Uterus (tissue), 3 donors: ENCODE measurements at regions not wholly inside any gene's neighbourhood (a gene's known extent, or its start where the extent isn't known, plus 50 kb on each side); places are given as distances from the start of the nearest gene placed in this dataset.

Experiments
- DNase-seq, 2 donors: peaks; one replicate each; pipeline ENCODE4 v3.0.0-alpha.2; 2019 to 2020
- H3K27ac ChIP-seq, 2 donors: fragments of 200-600 bp; sonication (generic); 1 replicate in 1 of 2; 2 replicates in 1 of 2; pipeline ENCODE4 v1.5.1; 2016 to 2018
- H3K27me3 ChIP-seq, 2 donors: fragments of 200-600 bp; sonication (generic); one replicate each; pipeline ENCODE4 v1.5.1; 2018 to 2019; ENCODE audit warnings: control low read depth in 1 of 2
- H3K36me3 ChIP-seq, 2 donors: fragments of 200-600 bp; sonication (generic); one replicate each; pipeline ENCODE4 v1.5.1; 2019; ENCODE audit warnings: control low read depth in 1 of 2
- H3K4me1 ChIP-seq, 2 donors: fragments of 200-600 bp; sonication (generic); one replicate each; pipeline ENCODE4 v1.5.1; 2018 to 2019; ENCODE audit warnings: control low read depth in 1 of 2
- H3K4me3 ChIP-seq, 2 donors: fragments of 200-600 bp; sonication (generic); 1 replicate in 1 of 2; 2 replicates in 1 of 2; pipeline ENCODE4 v1.5.1; 2018 to 2019; ENCODE audit warnings: mild to moderate bottlenecking in 1 of 2
- H3K9me3 ChIP-seq, 2 donors: fragments of 200-600 bp; sonication (generic); one replicate each; pipeline ENCODE4 v1.5.1; 2019; ENCODE audit warnings: control low read depth in 1 of 2
- CTCF ChIP-seq, 4 experiments: fragments of 200-600 bp in 2 of 4; fragments of 450-650 bp in 2 of 4; sonication (generic) in 2 of 4; IDR thresholded peaks; one replicate each; pipeline ENCODE4 v1.5.1; 2016 to 2019; ENCODE audit warnings: antibody characterized with exemption in 4 of 4, mild to moderate bottlenecking in 2 of 4, moderate library complexity in 1 of 4
- POLR2A ChIP-seq, 2 donors: fragments of 450-650 bp; IDR thresholded peaks; one replicate each; pipeline ENCODE4 v1.6.1; 2016; ENCODE audit warnings: antibody characterized with exemption in 2 of 2, mild to moderate bottlenecking in 1 of 2, moderate library complexity in 1 of 2
- intact Hi-C: fragments of 100-400 bp; cut with DNase I; formaldehyde crosslinking; loops from one replicate; pipeline ENCODE4 v1.15.1; 2023; ENCODE audit warnings: low total_unique reads
- donor health status: DM: yes; HTN: yes; CAD: no.

DNA sequence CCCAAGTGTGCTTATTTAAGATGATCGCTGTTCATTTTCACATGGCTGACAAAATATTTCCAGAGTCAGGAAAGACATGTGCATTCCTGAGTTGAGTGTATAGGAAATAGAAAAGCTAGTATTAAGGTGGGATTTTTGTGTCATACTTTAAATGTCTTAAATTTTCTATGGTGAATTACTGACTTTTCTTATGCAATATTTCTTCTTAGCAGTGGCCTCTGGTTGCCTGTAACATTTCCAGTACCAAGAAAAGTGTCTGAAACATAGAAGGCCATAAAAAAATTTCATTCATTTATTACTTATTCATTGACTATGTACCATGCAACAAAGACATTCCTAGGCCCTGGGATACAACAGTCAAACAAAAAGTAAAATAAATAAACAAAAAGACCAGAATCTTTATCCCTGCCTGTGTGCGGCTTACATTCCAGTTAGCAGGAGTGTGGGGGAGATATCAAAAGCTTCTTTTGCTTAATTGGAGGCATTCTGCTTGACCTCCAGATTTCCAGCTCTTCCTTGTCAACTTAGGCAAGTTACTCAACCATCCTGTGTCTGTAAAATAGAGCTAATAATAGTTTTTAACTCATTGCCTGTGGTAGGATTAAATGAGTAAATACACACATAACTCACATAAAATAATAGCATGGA lies 216.3 kb upstream of the FLRT2 start:
- H3K36me3 ChIP-seq = no peaks in the 10 kb centered on the region
- H3K4me3 ChIP-seq = no peak overlapping the region
- H3K27ac ChIP-seq = no peak overlapping the region
- H3K27me3 ChIP-seq = no peaks in the 10 kb centered on the region
- H3K9me3 ChIP-seq = no peaks in the 10 kb centered on the region
- no peak for TF ChIP-seq POLR2A (IDR thresholded peaks at IDR 0.05)
- no peak for TF ChIP-seq CTCF (IDR thresholded peaks at IDR 0.05)
- no peak for DNase-seq
- no peaks in the 10 kb centered on the region for H3K4me1 ChIP-seq
- intact Hi-C loops = no loop called here

DNA sequence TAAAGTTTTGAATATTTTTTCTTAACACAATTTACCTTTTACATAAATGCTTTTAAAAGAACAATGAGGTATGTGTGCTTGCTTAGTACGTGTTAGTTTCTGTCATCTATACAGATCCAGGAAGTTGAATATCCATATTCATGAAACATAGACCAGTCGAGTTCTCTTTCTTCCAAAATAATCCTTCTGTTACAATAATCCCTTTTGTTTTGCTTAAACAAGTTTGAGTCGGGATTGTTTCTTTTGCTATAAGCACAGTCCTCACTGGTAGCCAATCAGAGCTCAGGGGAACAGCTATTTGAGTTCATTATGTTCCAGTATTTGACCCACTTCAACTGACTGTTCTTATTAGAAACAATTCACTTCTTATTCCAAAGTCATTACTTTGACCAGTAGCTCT lies 214.7 kb upstream of the FLRT2 start:
- intact Hi-C loops = no loop called here
- Histone ChIP-seq H3K27ac (no peak overlapping the region), H3K4me3 (no peak overlapping the region), H3K36me3 (no peaks in the 10 kb centered on the region), H3K4me1 (no peaks in the 10 kb centered on the region), H3K27me3 (no peaks in the 10 kb centered on the region), H3K9me3 (no peaks in the 10 kb centered on the region)
- no peak for DNase-seq
- TF ChIP-seq POLR2A (IDR thresholded peaks at IDR 0.05) (no peak), CTCF (IDR thresholded peaks at IDR 0.05) (no peak)

DNA sequence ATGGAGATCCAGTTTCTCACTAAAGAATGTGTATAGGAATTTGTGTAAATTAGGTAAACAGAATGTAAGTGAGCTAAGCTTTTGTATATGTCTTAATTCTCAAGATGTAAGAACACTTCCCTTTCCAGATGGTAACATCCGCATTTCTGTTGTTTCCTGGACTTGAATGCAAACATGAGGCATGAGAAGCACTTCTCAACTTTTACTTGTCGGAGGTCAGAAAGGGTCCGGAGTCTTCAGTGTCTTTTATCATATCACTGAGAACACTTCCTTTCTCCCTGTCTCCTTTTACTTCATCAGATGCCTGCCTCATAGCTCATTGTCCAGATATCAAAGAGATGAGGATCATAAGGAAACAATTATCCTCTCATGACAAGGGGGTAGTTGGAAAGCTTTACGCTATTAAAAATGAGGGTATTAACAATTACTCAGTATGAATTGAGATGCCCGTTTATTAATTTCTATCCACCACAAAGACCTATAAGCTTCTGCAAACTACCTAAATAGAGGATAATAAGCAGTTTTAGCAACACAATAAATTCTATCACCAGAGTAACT lies 214.1 kb upstream of the FLRT2 start:
- no peak for DNase-seq
- Histone ChIP-seq H3K4me3 (no peak overlapping the region), H3K27ac (no peak overlapping the region), H3K9me3 (no peaks in the 10 kb centered on the region), H3K4me1 (no peaks in the 10 kb centered on the region), H3K27me3 (no peaks in the 10 kb centered on the region), H3K36me3 (no peaks in the 10 kb centered on the region)
- TF ChIP-seq POLR2A (IDR thresholded peaks at IDR 0.05) (no peak), CTCF (IDR thresholded peaks at IDR 0.05) (no peak)
- intact Hi-C loops = no loop called here

GRCh38 chr14:85316701-85317410 lies 213.1 kb upstream of the FLRT2 start:
- no peaks in the 10 kb centered on the region for H3K4me1 ChIP-seq
- intact Hi-C loops = no loop called here

More at GRCh38 chr14:85316701-85317410, 213.1 kb upstream of the FLRT2 start:
- Histone ChIP-seq H3K27me3 (no peaks in the 10 kb centered on the region), H3K4me3 (no peak overlapping the region), H3K27ac (no peak overlapping the region), H3K9me3 (no peaks in the 10 kb centered on the region), H3K36me3 (no peaks in the 10 kb centered on the region)
- no peak for DNase-seq
- TF ChIP-seq CTCF (IDR thresholded peaks at IDR 0.05) (no peak), POLR2A (IDR thresholded peaks at IDR 0.05) (no peak)
